Activated naive CD4-positive, alpha-beta T cell treated with anti-CD3 and anti-CD28 coated beads for 36 hours (primary cell): ENCODE measurements at regions not wholly inside any gene's neighbourhood (a gene's known extent, or its start where the extent isn't known, plus 50 kb on each side); places are given as distances from the start of the nearest gene placed in this dataset.

Experiments used
- CTCF ChIA-PET: fragments of 350-600 bp; sonication (Branson Sonifier 250); formaldehyde crosslinking; loops from one replicate; lab custom pipeline; 2021; ENCODE audit warnings: antibody characterized with exemption; lab: Charles Lee
- DNase-seq: peaks from one replicate; pipeline ENCODE4 v3.0.0-alpha.2; 2020
- H3K27ac Mint-ChIP-seq: one replicate; pipeline ENCODE4 v1.8.0; 2021; ENCODE audit warnings: mild to moderate bottlenecking, mixed read lengths
- H3K27me3 Mint-ChIP-seq: one replicate; pipeline ENCODE4 v1.8.0; 2021; ENCODE audit warnings: low read depth, mixed read lengths
- H3K36me3 Mint-ChIP-seq: one replicate; pipeline ENCODE4 v1.8.0; 2021; ENCODE audit warnings: low read depth, mixed read lengths
- H3K4me1 Mint-ChIP-seq: one replicate; pipeline ENCODE4 v1.8.0; 2021; ENCODE audit warnings: low read depth, mixed read lengths
- H3K4me3 Mint-ChIP-seq: one replicate; pipeline ENCODE4 v1.8.0; 2021; ENCODE audit warnings: mild to moderate bottlenecking, moderate library complexity, mixed read lengths
- H3K9me3 Mint-ChIP-seq: one replicate; pipeline ENCODE4 v1.8.0; 2021; ENCODE audit warnings: mixed read lengths
- intact Hi-C: fragments of 100-400 bp; cut with micrococcal nuclease; formaldehyde crosslinking; loops from one replicate; pipeline ENCODE4 v1.15.1; 2023

GRCh38 chr10:37623506-37623905 lies 233.9 kb downstream of the ZNF248 start:
- H3K27ac Mint-ChIP-seq: no peak overlapping the region
- intact Hi-C loops: no loop called here
- CTCF ChIA-PET: no interaction called here
- H3K9me3 Mint-ChIP-seq: peaks cover 19% of the 10 kb centered on the region
- H3K4me1 Mint-ChIP-seq: no peaks in the 10 kb centered on the region
- H3K27me3 Mint-ChIP-seq: no peaks in the 10 kb centered on the region
- DNase-seq: no peak
- H3K36me3 Mint-ChIP-seq: no peaks in the 10 kb centered on the region
- H3K4me3 Mint-ChIP-seq: no peak overlapping the region

GRCh38 chr10:37619336-37619735 lies 238.1 kb downstream of the ZNF248 start:
- Mint-ChIP-seq H3K27ac (no peak overlapping the region), H3K27me3 (no peaks in the 10 kb centered on the region), H3K9me3 (peaks cover 20% of the 10 kb centered on the region), H3K4me1 (no peaks in the 10 kb centered on the region), H3K36me3 (no peaks in the 10 kb centered on the region), H3K4me3 (no peak overlapping the region)
- CTCF ChIA-PET: no interaction called here
- DNase-seq: no peak
- intact Hi-C loops: no loop called here

GRCh38 chr10:37588299-37588698 lies 269.1 kb downstream of the ZNF248 start:
- Mint-ChIP-seq H3K4me3 (no peak overlapping the region), H3K9me3 (peaks cover 9% of the 10 kb centered on the region), H3K27me3 (no peaks in the 10 kb centered on the region), H3K27ac (no peak overlapping the region), H3K4me1 (no peaks in the 10 kb centered on the region), H3K36me3 (no peaks in the 10 kb centered on the region)
- CTCF ChIA-PET: no interaction called here
- DNase-seq: no peak
- intact Hi-C loops: no loop called here

GRCh38 chr10:37584643-37585042 lies 272.8 kb downstream of the ZNF248 start:
- intact Hi-C loops: no loop called here
- H3K36me3 Mint-ChIP-seq: no peaks in the 10 kb centered on the region
- H3K27me3 Mint-ChIP-seq: no peaks in the 10 kb centered on the region
- CTCF ChIA-PET: no interaction called here
- no peak overlapping the region for H3K27ac Mint-ChIP-seq
- DNase-seq: no peak
- H3K9me3 Mint-ChIP-seq: peaks cover 7% of the 10 kb centered on the region
- no peak overlapping the region for H3K4me3 Mint-ChIP-seq
- no peaks in the 10 kb centered on the region for H3K4me1 Mint-ChIP-seq

DNA sequence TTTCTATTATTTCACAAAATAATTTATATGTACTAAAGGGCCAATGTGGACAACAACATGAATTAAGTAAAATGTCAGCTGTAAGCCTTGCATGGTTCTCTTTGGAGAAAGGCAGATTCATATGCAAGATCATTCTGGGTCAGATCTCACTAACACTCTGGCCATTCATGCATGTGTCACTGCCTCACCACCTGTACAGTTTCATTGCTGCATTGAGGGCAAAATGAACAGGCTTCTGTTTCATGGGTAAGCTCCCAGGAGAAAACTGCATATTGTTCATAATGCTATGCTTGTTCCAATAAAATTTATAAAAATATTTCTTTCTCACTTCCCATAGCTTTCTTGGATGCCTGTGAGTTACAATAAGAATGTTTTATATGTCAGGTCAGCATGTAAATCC lies 275.2 kb downstream of the ZNF248 start:
- CTCF ChIA-PET: no interaction called here
- H3K4me3 Mint-ChIP-seq: no peak overlapping the region
- no peak overlapping the region for H3K27ac Mint-ChIP-seq
- intact Hi-C loops: no loop called here
- no peaks in the 10 kb centered on the region for H3K27me3 Mint-ChIP-seq
- H3K36me3 Mint-ChIP-seq: no peaks in the 10 kb centered on the region
- DNase-seq: no peak
- H3K4me1 Mint-ChIP-seq: no peaks in the 10 kb centered on the region
- H3K9me3 Mint-ChIP-seq: peaks cover 7% of the 10 kb centered on the region

DNA sequence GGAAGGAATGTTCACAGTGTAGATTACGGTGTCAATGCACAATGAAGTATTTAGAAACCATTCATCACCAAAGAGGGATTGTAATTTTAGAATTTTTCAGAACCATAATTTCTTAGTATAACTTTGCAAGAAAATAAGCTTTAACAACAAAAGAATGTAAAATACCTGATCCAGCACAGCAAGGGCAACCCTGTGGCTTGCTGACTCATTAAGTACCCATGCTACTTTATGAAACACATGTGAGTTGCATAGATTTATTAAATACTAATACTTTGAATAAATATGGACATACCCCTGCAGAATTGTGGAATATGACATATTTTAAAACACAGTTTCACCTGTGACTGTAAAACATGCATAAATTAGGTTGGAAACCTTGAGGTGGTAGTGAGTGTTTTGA lies 281.3 kb downstream of the ZNF248 start:
- Mint-ChIP-seq H3K27ac (no peak overlapping the region), H3K27me3 (no peaks in the 10 kb centered on the region), H3K4me1 (no peaks in the 10 kb centered on the region), H3K4me3 (no peak overlapping the region), H3K9me3 (peaks cover 15% of the 10 kb centered on the region), H3K36me3 (no peaks in the 10 kb centered on the region)
- no peak for DNase-seq
- intact Hi-C loops: no loop called here
- CTCF ChIA-PET: no interaction called here

- no peaks in the 10 kb centered on the region for H3K4me1 Mint-ChIP-seq
These were observed 285.2 kb downstream of the ZNF248 start for GRCh38 chr10:37572206-37572605.

GRCh38 chr10:37566332-37566731 lies 291.1 kb downstream of the ZNF248 start:
- no peaks in the 10 kb centered on the region for H3K9me3 Mint-ChIP-seq
- H3K36me3 Mint-ChIP-seq: no peaks in the 10 kb centered on the region
- CTCF ChIA-PET: no interaction called here
- no peak overlapping the region for H3K27ac Mint-ChIP-seq
- no peak for DNase-seq
- no peaks in the 10 kb centered on the region for H3K27me3 Mint-ChIP-seq
- no peaks in the 10 kb centered on the region for H3K4me1 Mint-ChIP-seq
- intact Hi-C loops: no loop called here
- H3K4me3 Mint-ChIP-seq: no peak overlapping the region

More at GRCh38 chr10:37572206-37572605, 285.2 kb downstream of the ZNF248 start:
- H3K27ac Mint-ChIP-seq: no peak overlapping the region
- no peak overlapping the region for H3K4me3 Mint-ChIP-seq
- H3K27me3 Mint-ChIP-seq: no peaks in the 10 kb centered on the region
- intact Hi-C loops: no loop called here
- peaks cover 11% of the 10 kb centered on the region for H3K9me3 Mint-ChIP-seq
- CTCF ChIA-PET: no interaction called here
- H3K36me3 Mint-ChIP-seq: no peaks in the 10 kb centered on the region
- DNase-seq: no peak

- intact Hi-C loops: no loop called here
- Mint-ChIP-seq H3K9me3 (peaks cover 3% of the 10 kb centered on the region), H3K4me3 (no peak overlapping the region), H3K27me3 (no peaks in the 10 kb centered on the region), H3K36me3 (no peaks in the 10 kb centered on the region), H3K27ac (no peak overlapping the region), H3K4me1 (no peaks in the 10 kb centered on the region)
- no peak for DNase-seq
- CTCF ChIA-PET: no interaction called here
These were observed 293.7 kb downstream of the ZNF248 start for GRCh38 chr10:37563715-37564108.

GRCh38 chr10:37563107-37563714 lies 294.2 kb downstream of the ZNF248 start:
- Mint-ChIP-seq H3K27ac (no peak overlapping the region), H3K4me3 (no peak overlapping the region)
- CTCF ChIA-PET: no interaction called here

GRCh38 chr10:37552881-37553280 lies 304.5 kb downstream of the ZNF248 start:
- CTCF ChIA-PET: no interaction called here
- Mint-ChIP-seq H3K27ac (no peak overlapping the region), H3K36me3 (no peaks in the 10 kb centered on the region), H3K4me1 (no peaks in the 10 kb centered on the region), H3K27me3 (no peaks in the 10 kb centered on the region), H3K4me3 (no peak overlapping the region), H3K9me3 (peaks cover 8% of the 10 kb centered on the region)
- DNase-seq: no peak
- intact Hi-C loops: no loop called here

More at GRCh38 chr10:37563107-37563714, 294.2 kb downstream of the ZNF248 start:
- DNase-seq: no peak
- no peaks in the 10 kb centered on the region for H3K27me3 Mint-ChIP-seq
- H3K4me1 Mint-ChIP-seq: no peaks in the 10 kb centered on the region
- intact Hi-C loops: no loop called here
- H3K9me3 Mint-ChIP-seq: peaks cover 3% of the 10 kb centered on the region
- no peaks in the 10 kb centered on the region for H3K36me3 Mint-ChIP-seq

DNA sequence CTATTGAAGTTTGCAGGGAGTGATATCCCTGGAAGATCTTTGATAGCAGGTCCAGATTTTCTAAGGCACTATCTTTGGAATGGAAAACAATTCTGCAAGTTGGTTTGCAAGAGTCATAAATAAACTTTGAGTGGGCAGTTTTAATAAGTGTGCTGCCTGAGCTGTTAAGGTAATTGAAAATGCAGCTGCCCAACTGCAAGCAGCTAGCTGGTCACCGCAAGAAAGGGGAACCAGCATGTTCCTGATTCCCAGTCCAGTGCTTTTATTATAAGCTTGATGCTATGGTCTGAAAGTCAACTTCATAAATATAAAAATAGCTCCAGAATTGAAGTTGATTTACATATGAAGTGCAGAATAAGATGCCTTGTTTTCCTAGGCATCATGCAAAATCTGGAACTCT lies 308.4 kb downstream of the ZNF248 start:
- H3K36me3 Mint-ChIP-seq: no peaks in the 10 kb centered on the region
- H3K4me3 Mint-ChIP-seq: no peak overlapping the region
- CTCF ChIA-PET: no interaction called here
- peaks cover 5% of the 10 kb centered on the region for H3K9me3 Mint-ChIP-seq
- no peak for DNase-seq
- no peaks in the 10 kb centered on the region for H3K27me3 Mint-ChIP-seq
- no peak overlapping the region for H3K27ac Mint-ChIP-seq
- intact Hi-C loops: no loop called here
- no peaks in the 10 kb centered on the region for H3K4me1 Mint-ChIP-seq

DNA sequence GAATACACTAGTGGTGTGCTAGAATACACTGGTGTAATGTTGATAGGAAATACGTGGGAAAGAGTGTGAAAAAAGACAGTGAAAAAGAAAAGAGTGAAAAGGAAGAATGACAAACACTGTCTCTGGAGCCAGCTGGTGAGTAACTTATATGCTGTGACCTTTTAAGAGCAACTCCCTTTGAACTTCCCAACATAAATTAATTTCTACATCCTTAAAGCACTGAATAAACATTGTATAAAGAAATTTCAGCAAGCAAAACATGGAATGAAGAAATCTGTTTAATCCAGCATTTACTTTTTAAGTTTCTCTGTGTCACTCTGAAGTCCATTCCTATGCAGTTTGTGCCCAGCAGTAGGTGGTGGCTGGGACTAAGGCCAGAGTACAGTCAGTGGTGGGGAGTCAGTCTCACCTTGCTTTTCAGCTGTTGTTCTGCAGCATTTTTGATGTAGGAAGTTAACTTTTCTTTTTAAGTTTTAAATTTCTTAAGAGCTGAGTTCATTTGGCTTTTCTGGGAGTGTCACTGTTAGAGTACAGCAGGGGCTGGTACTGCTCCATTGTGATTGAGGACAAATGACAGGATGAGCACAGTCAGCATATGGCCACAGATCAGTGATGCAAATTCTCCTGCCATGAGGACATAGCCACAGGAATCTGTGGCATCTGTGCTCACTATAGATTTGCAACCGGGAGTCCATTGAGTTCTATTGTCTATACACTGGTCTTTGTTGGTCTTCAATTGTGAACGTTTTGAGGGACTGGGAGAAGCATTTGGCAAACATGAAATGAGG lies 321.8 kb downstream of the ZNF248 start:
- Mint-ChIP-seq H3K27me3 (no peaks in the 10 kb centered on the region), H3K4me3 (no peak overlapping the region), H3K4me1 (no peaks in the 10 kb centered on the region), H3K9me3 (peaks cover 12% of the 10 kb centered on the region), H3K36me3 (no peaks in the 10 kb centered on the region), H3K27ac (no peak overlapping the region)
- intact Hi-C loops: no loop called here
- CTCF ChIA-PET: no interaction called here
- DNase-seq: no peak
